Esophagus squamous epithelium (tissue), 4 donors: ENCODE measurements at regions not wholly inside any gene's neighbourhood (a gene's known extent, or its start where the extent isn't known, plus 50 kb on each side); places are given as distances from the start of the nearest gene placed in this dataset.

Experiments used
- CTCF ChIP-seq, 6 experiments: fragments of 450-650 bp in 4 of 6; fragments of 200-600 bp in 2 of 6; sonication (generic) in 2 of 6; IDR thresholded peaks; one replicate each; pipeline ENCODE4 v1.5.1; 2016 to 2019; ENCODE audit warnings: antibody characterized with exemption in 6 of 6, mild to moderate bottlenecking in 4 of 6, moderate library complexity in 4 of 6
- POLR2A ChIP-seq, 4 donors: fragments of 450-650 bp; IDR thresholded peaks; one replicate each; pipeline ENCODE4 v1.6.1; 2017; ENCODE audit warnings: antibody characterized with exemption in 4 of 4, mild to moderate bottlenecking in 4 of 4, moderate library complexity in 3 of 4

GRCh38 chr4:96524311-96524875, 684.5 kb downstream of the PDHA2 start:
- no peak for TF ChIP-seq CTCF (IDR thresholded peaks at IDR 0.05)
- no peak for TF ChIP-seq POLR2A (IDR thresholded peaks at IDR 0.05)
